NCI-H128 (cell line): ENCODE measurements at regions not wholly inside any gene's neighbourhood (a gene's known extent, or its start where the extent isn't known, plus 50 kb on each side); places are given as distances from the start of the nearest gene placed in this dataset.
"Not testable (repeated sequence)": the region's sequence is repeated elsewhere in the genome, so short reads cannot be mapped to it uniquely, and the experiment has no call there.

ENCODE experiments used
- DNase-seq: peaks from one replicate; lab custom pipeline; 2025; ENCODE audit not compliant: unreplicated experiment; lab: John Stamatoyannopoulos, UW

DNA sequence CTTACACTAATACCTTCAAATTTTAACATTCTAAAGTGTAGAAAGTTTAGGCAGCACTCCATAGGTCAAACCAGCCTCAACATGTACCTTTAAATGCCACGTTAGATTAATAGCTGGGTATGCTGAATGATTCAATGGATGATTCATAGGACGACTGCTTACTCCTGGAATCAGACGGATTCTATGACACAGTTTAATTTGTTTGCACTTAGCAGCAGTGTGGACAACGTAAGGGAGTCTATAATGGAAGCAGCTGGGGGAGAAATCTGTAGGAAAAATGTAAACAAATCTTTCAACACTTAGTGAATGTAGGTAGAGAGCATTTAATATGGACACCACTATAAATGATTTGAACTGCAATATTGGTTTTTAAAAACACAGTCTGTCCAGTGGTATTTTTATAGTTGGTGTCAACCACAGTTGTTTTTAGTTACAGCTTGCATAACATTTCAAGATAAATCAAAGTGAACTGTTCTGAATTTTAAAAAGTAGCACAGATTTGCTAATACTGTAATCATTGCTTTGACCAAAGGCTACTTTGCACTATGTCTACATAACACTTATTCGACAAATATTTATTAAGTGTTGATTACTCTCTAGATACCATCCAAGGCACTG lies 701.5 kb upstream of the MEF2C start:
- DNase-seq = no peak

DNA sequence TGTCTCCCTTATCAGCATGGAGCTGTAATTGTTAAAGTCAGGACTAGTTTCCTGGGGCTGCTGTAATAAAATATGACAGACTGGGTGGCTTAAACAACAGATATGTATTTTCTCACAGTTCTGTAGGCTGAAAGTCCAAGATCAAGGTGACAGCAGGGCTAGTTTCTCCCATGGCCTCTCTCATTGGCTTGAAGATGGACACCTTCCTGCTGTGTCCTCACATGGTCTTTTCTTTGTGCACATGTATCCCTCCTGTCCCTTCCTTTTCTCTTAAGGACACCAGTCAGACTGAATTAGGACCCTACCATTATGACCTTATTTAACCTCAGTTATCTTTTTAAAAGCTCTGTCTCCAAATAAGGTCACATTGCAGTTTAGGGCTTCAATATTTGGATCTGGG lies 700.5 kb upstream of the MEF2C start:
- DNase-seq = no peak

DNA sequence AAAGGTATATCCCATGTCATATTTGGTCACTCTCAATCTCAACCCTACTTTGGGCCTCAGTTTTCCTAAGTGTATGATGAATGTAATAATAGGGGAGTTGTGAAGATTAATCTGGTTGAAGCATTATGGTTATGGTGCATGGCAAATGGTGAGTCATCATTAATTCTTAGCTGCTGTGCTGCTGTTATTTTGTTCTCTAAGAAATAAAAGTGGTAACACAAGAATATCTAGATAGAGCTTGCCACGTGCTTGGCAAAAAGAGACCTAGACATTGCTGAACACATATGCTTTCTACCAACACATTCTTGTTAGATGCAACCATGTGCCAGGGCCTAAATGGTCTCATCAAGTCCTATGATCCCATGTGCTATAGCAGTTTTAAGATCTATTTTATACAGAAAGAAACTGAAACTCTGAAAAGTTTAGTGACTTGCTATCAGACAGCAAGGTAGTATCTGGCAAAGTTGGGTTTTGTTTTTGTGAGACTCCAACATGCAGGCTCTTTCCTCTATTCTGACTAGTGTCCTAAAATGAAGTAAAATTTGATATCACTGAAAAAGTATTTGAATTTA lies 699.9 kb upstream of the MEF2C start:
- no peak for DNase-seq

- DNase-seq = no peak
Measured at GRCh38 chr5:89580976-89581375, 698.0 kb upstream of the MEF2C start.

DNA sequence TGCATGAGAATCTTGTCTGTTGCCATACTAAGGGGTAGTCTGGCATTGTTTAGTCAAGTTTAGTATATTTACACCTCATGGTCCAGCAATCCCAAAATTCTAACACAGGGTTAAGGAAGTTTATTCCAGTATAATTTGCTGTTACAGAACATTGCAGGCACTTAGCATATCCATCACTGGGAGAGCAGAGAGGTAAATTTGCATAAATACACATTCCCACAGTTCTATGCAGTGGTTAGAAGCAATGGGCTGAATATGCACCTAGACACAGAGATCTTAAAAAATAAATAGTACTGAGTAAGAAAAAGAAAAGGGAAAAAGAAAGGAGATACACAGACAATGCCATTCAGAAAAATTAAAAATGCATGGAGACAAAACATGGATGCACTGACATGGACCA lies 692.3 kb upstream of the MEF2C start:
- no peak for DNase-seq

DNA sequence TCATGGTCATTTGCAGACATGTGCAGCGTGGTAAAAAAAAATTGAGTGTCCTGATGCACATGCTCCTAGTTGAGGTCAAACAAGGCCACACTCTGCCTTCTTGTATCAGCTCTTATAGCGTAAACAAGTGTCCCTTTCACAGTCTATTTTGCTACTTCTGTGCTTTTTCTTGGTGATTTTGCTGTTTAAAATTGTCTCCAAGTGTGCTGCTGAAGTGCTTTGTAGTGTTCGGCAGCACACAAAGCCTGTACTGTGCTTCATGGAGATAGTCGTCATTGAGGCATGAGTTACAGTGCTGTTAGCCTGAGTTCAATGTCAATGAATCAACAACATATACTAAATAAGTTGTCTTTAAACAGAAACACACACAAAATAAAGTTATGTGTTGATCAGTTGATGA lies 690.4 kb upstream of the MEF2C start:
- DNase-seq = no peak

GRCh38 chr5:89572696-89573095 lies 689.7 kb upstream of the MEF2C start:
- DNase-seq = no peak

DNA sequence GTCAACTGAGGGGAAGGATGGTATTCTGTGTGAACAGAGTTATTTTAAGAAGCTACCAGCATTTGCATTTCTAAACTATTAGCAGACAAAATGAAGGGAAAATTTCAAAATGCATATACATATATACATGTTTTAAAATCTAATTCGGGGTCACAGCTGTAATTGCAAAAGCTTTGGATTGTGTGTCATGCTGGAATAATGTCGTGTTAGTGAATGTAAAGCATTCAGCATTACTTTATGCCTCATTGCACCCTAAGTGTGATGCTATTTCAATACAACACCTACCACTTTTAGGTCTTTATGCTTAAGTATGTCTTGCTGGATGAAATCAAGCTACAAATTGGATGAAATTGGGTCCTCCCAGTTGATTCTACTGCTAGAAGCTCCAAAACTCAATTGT lies 687.6 kb upstream of the MEF2C start:
- no peak for DNase-seq

DNA sequence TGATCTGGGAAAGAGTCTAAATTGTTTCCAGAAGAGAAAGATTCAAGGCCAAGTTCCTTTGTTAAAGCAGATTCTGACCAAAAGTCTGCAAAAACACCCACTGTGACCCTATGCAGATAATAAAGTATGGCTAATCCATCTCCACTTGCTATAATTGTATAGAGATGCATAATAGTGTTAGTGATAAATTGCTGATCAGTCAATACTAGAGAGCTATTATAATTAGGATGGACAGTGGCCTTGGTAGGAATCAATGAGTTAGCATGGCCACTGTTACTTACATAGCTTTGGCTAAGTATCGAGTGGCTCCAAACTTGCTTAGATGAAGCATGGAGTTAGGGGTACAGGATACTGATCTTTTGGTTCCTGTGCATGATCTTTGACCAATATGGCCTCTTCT lies 683.4 kb upstream of the MEF2C start:
- DNase-seq = no peak

- DNase-seq = no peak
Measured at GRCh38 chr5:89560696-89561095, 677.7 kb upstream of the MEF2C start.

DNA sequence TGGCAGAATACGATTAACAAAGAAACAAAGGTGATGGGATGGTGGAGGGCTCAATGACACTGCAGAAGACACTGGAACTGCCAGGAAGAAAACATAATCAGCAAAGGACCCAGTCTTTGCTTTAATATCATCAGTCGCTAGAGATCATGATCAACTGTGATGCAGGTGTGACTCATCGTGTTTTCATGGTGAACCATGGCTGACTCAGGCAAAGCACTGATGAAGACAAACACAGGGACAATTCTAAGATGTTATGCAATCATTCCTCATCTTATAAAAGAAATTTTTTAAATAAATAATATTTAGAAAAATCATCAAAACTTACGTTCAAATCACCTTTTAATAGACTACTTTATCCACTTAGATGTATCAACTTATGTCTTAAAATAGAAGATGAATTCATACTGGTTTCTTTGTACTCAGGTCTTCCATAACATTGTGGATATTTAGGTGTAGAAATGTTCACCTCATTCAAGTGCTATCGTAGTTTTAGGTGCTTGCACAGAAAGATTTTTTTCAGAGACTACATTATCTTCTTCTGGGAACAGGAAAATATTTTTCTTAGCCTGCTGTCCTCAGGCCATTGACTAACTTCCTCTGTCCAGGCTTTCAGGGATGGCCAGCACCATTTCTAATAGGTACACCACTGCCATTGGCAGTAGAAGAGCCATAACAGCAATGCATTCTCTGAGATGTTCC lies 673.4 kb upstream of the MEF2C start:
- no peak for DNase-seq

DNA sequence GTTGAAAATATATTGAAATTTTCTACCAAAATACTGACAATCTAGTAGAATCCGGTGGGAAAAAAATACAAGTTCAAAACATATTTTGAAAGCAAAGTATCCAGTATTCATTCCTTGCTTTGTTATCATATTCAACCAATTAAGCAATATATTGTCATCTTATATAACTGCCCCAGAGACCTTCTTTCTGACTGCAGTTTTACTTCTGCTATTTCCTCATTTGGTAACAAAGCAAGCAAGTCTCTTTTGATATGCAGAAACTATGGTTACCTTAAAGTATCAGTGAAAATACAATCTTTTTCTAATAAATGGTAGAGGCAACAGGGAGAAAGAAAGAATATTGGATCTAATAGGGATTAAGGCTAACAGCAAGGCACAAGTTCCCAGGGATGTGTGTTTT lies 663.7 kb upstream of the MEF2C start:
- no peak for DNase-seq

- no peak for DNase-seq
Measured at GRCh38 chr5:89545626-89546025, 662.6 kb upstream of the MEF2C start.

DNA sequence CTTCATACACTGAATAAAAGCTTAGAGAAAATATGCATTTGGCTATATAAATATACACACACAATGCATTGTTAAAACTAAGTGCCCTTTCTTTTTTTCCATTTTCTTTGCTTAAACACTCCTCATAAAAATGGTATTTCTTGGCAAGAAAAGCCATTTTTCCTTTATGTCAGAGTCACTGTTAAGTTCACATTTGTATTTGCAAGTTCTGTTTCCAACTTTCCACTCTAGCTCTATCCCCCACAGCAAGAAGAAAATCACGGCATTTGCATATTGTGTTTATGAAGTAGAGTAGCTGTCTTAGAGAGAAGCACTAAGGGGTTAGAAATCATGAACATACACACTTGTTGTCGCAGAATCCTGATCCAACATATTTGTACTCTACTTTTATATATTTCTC lies 662.1 kb upstream of the MEF2C start:
- no peak for DNase-seq

- no peak for DNase-seq
Measured at GRCh38 chr5:89542736-89543135, 659.8 kb upstream of the MEF2C start.

GRCh38 chr5:89537800-89538199 lies 654.8 kb upstream of the MEF2C start:
- DNase-seq = no peak

GRCh38 chr5:89536020-89536419 lies 653.0 kb upstream of the MEF2C start:
- no peak for DNase-seq

GRCh38 chr5:89535411-89535810 lies 652.4 kb upstream of the MEF2C start:
- DNase-seq = no peak

- no peak for DNase-seq
Measured at GRCh38 chr5:89534331-89534730, 651.3 kb upstream of the MEF2C start.

DNA sequence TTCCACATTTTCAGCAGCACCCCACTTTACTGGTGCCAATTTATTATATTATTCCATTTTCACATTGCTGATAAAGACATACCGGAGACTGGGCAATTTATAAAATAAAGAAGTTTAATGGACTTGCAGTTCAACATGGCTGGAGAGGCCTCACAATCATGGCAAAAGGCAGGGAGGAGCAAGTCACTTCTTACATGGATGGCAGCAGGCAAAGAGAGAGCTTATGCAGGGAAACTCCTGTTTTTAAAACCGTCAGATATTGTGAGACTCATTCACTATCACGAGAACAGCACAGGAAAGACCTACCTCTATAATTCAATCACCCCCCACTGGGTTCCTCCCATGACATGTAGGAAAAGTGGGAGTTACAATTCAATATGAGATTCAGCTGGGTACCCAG lies 641.8 kb upstream of the MEF2C start:
- DNase-seq = no peak

GRCh38 chr5:89523867-89524266 lies 640.9 kb upstream of the MEF2C start:
- not testable (repeated sequence) for DNase-seq

GRCh38 chr5:89520771-89521170 lies 637.8 kb upstream of the MEF2C start:
- no peak for DNase-seq
